Heart left ventricle (tissue), 13 donors: ENCODE measurements at regions not wholly inside any gene's neighbourhood (a gene's known extent, or its start where the extent isn't known, plus 50 kb on each side); places are given as distances from the start of the nearest gene placed in this dataset.

Experiments used
- CTCF ChIP-seq, 12 donors: fragments of 200-600 bp; sonication (generic) in 4 of 12; IDR thresholded peaks; one replicate each; pipeline versions ENCODE4 v1.5.0 to v1.8.0; 2018 to 2022; ENCODE audit warnings: antibody characterized with exemption in 12 of 12, mild to moderate bottlenecking in 5 of 12
- POLR2A ChIP-seq, 2 donors: fragments of 450-650 bp; IDR thresholded peaks; one replicate each; pipeline ENCODE4 v1.6.1; 2017; ENCODE audit warnings: antibody characterized with exemption in 2 of 2, mild to moderate bottlenecking in 2 of 2, moderate library complexity in 2 of 2
- donor health status: ischemic (EF 13 %, LVEDD 7.1; RV severe dilation, severe dysfunction).
- donor health status: DM: no; HTN: yes; CAD: no.
- donor health status: DM: no; HTN: no; CAD: no.
- donor health status: ischemic (EF 25% LVEDD 6.9; RV normal size, moderate dysfunction).
- donor health status: ischemic (EF 25% LVEDD 5.7; RV mildly dilated, moderate dysfunction).
- donor health status: ischemic (EF 35%, LVEDD 5.7; RV mildly dilated, moderate dysfunction).
- donor health status: nonischemic (EF 11% LVEDD 7.7; RV severe dilation, severe dysfunction).
- donor health status: DM: yes; HTN: yes; CAD: no.
- donor health status: PGD.
- donor health status: ischemic (EF 29% LVEDD 5.4; RV normal size, mild dysfunction).
- donor health status: nonischemic (EF 23%, LVEDD 6.1; RV moderate dilation, normal function).

- TF ChIP-seq CTCF (IDR thresholded peaks at IDR 0.05), result no peak
- no peak for TF ChIP-seq POLR2A (IDR thresholded peaks at IDR 0.05)
These were observed 373.6 kb downstream of the DCDC2C start for GRCh38 chr2:4077017-4077416.
